Activated CD4-positive, alpha-beta T cell treated with anti-CD3 and anti-CD28 coated beads, Interleukin-2, amount 50 U/mL, for 48 hours (primary cell): ENCODE measurements at regions not wholly inside any gene's neighbourhood (a gene's known extent, or its start where the extent isn't known, plus 50 kb on each side); places are given as distances from the start of the nearest gene placed in this dataset.
"Not testable (repeated sequence)": the region's sequence is repeated elsewhere in the genome, so short reads cannot be mapped to it uniquely, and the experiment has no call there.

Source experiments
- DNase-seq, 2 experiments: peaks; one replicate each; pipeline ENCODE4 v3.0.0-alpha.2; 2020

GRCh38 chr14:22491683-22492621 lies 97.1 kb downstream of the DAD1 start:
- DNase-seq: no peak

GRCh38 chr14:22491053-22491452 lies 98.0 kb downstream of the DAD1 start:
- DNase-seq: not testable (repeated sequence)

GRCh38 chr14:22489957-22490950 lies 98.8 kb downstream of the DAD1 start:
- DNase-seq: no peak

GRCh38 chr14:22489244-22489545 lies 99.8 kb downstream of the DAD1 start:
- no peak for DNase-seq

- DNase-seq: no peak
These were observed 100.3 kb downstream of the DAD1 start for GRCh38 chr14:22488522-22489243.

GRCh38 chr14:22487941-22488340 lies 101.1 kb downstream of the DAD1 start:
- DNase-seq: no peak

GRCh38 chr14:22487401-22487800 lies 101.6 kb downstream of the DAD1 start:
- DNase-seq: no peak

GRCh38 chr14:22486675-22487074 lies 102.3 kb downstream of the DAD1 start:
- DNase-seq: no peak

GRCh38 chr14:22485649-22486048 lies 103.4 kb downstream of the DAD1 start:
- no peak for DNase-seq

- no peak for DNase-seq
These were observed 103.8 kb downstream of the DAD1 start for GRCh38 chr14:22485178-22485577.

- no peak for DNase-seq
These were observed 104.4 kb downstream of the DAD1 start for GRCh38 chr14:22484632-22485031.

- no peak for DNase-seq
These were observed 105.0 kb downstream of the DAD1 start for GRCh38 chr14:22483863-22484593.

GRCh38 chr14:22482782-22483553 lies 106.1 kb downstream of the DAD1 start:
- no peak for DNase-seq

GRCh38 chr14:22482085-22482694 lies 106.8 kb downstream of the DAD1 start:
- DNase-seq: no peak

GRCh38 chr14:22481546-22481945 lies 107.5 kb downstream of the DAD1 start:
- no peak for DNase-seq

GRCh38 chr14:22479776-22480464 lies 109.1 kb downstream of the DAD1 start:
- no peak for DNase-seq

GRCh38 chr14:22479132-22479531 lies 109.9 kb downstream of the DAD1 start:
- DNase-seq: no peak

GRCh38 chr14:22478670-22479069 lies 110.4 kb downstream of the DAD1 start:
- no peak for DNase-seq

GRCh38 chr14:22478247-22478646 lies 110.8 kb downstream of the DAD1 start:
- DNase-seq: no peak

- no peak for DNase-seq
These were observed 111.3 kb downstream of the DAD1 start for GRCh38 chr14:22477569-22478194.
